IMR-90 (cell line): ENCODE measurements at regions not wholly inside any gene's neighbourhood (a gene's known extent, or its start where the extent isn't known, plus 50 kb on each side); places are given as distances from the start of the nearest gene placed in this dataset.

Experiments
- ATAC-seq: fragments of 200-7000 bp; cut with Tn5 transposase; 2 replicates; pipeline ENCODE4 v1.9.1; 2020; ENCODE audit warnings: low read depth, mild to moderate bottlenecking, moderate library complexity
- BruUV-seq: library from RNA; stranded (reverse); fragments of 400-500 nt; replicated peaks from 2 replicates; lab custom pipeline; 2021; lab: Mats Ljungman, UMichigan
- CTCF ChIA-PET: fragments of 300-600 bp; formaldehyde crosslinking; extraction: SDS; loops from one replicate; lab custom pipeline; 2021; ENCODE audit warnings: antibody characterized with exemption; lab: Yijun Ruan, JAX
- POLR2A ChIA-PET: fragments of 300-600 bp; sonication (Branson Sonifier 250); formaldehyde crosslinking; loops from one replicate; lab custom pipeline; 2022; ENCODE audit warnings: antibody characterized with exemption; ENCODE audit not compliant: unreplicated experiment; lab: Charles Lee
- DNase-seq: peaks from one replicate; pipeline ENCODE4 v3.0.0; 2013
- H2AFZ ChIP-seq: replicated peaks from 2 replicates; pipeline ENCODE3; 2013; ENCODE audit warnings: low read length, mild to moderate bottlenecking; ENCODE audit not compliant: poor library complexity
- H2AK5ac ChIP-seq: 2 replicates; pipeline ENCODE4 v1.6.1; 2013; ENCODE audit warnings: low read depth, low read length, inconsistent platforms
- H2AK9ac ChIP-seq: replicated peaks from 2 replicates; pipeline ENCODE3; 2013; ENCODE audit warnings: mild to moderate bottlenecking, low read depth, low read length, moderate library complexity; ENCODE audit not compliant: poor library complexity
- H2BK120ac ChIP-seq: 2 replicates; pipeline ENCODE4 v1.6.1; 2013; ENCODE audit warnings: low read depth, low read length, inconsistent platforms
- H2BK15ac ChIP-seq: 3 replicates; pipeline ENCODE4 v1.6.1; 2013; ENCODE audit warnings: low read depth, low read length, inconsistent platforms
- H2BK20ac ChIP-seq: 2 replicates; pipeline ENCODE4 v1.6.1; 2013; ENCODE audit warnings: low read depth, mild to moderate bottlenecking, inconsistent platforms, low read length, moderate library complexity
- H2BK5ac ChIP-seq: 2 replicates; pipeline ENCODE4 v1.6.1; 2013; ENCODE audit warnings: mild to moderate bottlenecking, low read depth, low read length, inconsistent platforms; ENCODE audit not compliant: poor library complexity, severe bottlenecking
- H3K14ac ChIP-seq: replicated peaks from 2 replicates; pipeline ENCODE4 v1.6.1; 2013; ENCODE audit warnings: low read depth, low read length, inconsistent platforms
- H3K18ac ChIP-seq: 2 replicates; pipeline ENCODE4 v1.6.1; 2013; ENCODE audit warnings: low read depth, low read length, control low read depth
- H3K23ac ChIP-seq: 2 replicates; pipeline ENCODE4 v1.6.1; 2013; ENCODE audit warnings: low read depth, low read length, inconsistent platforms
- H3K27ac ChIP-seq: 2 replicates; pipeline ENCODE4 v1.5.1; 2013; ENCODE audit warnings: mild to moderate bottlenecking, control low read depth, low read length; ENCODE audit not compliant: insufficient read depth
- H3K27me3 ChIP-seq: 2 replicates; pipeline ENCODE4 v1.6.1; 2013; ENCODE audit warnings: low read length; ENCODE audit not compliant: control insufficient read depth, insufficient read depth
- H3K36me3 ChIP-seq: 2 replicates; pipeline ENCODE4 v1.6.1; 2013; ENCODE audit warnings: low read length, mixed read lengths; ENCODE audit not compliant: control insufficient read depth, insufficient read depth
- H3K4ac ChIP-seq: 2 replicates; pipeline ENCODE4 v1.6.1; 2013; ENCODE audit warnings: low read depth, low read length, inconsistent platforms
- H3K4me1 ChIP-seq: 2 replicates; pipeline ENCODE4 v1.6.1; 2013; ENCODE audit warnings: low read length, mixed read lengths; ENCODE audit not compliant: control insufficient read depth, insufficient read depth
- H3K4me2 ChIP-seq: 2 replicates; pipeline ENCODE4 v1.6.1; 2013; ENCODE audit warnings: low read depth, mild to moderate bottlenecking, control low read depth, low read length, moderate library complexity
- H3K4me3 ChIP-seq: 2 replicates; pipeline ENCODE4 v1.5.1; 2013; ENCODE audit warnings: low read depth, mild to moderate bottlenecking, control low read depth, low read length, moderate library complexity; ENCODE audit not compliant: insufficient read depth
- H3K56ac ChIP-seq: 2 replicates; pipeline ENCODE4 v1.6.1; 2013; ENCODE audit warnings: low read length, inconsistent platforms; ENCODE audit not compliant: insufficient read depth; ENCODE audit errors: extremely low read depth
- H3K79me1 ChIP-seq, 2 experiments: 2 replicates each; pipeline ENCODE4 v1.6.1; 2013; ENCODE audit warnings: low read length in 2 of 2, inconsistent platforms in 1 of 2, low read depth in 1 of 2
- H3K9ac ChIP-seq: 2 replicates; pipeline ENCODE4 v1.6.1; 2013; ENCODE audit warnings: low read depth, low read length, control low read depth
- H3K9me1 ChIP-seq: 2 replicates; pipeline ENCODE4 v1.6.1; 2013; ENCODE audit warnings: low read length, inconsistent platforms; ENCODE audit not compliant: insufficient read depth
- H3K9me3 ChIP-seq: 2 replicates; pipeline ENCODE4 v1.6.1; 2013; ENCODE audit warnings: low read length; ENCODE audit not compliant: control insufficient read depth, insufficient read depth
- H4K20me1 ChIP-seq: 2 replicates; pipeline ENCODE4 v1.6.1; 2013; ENCODE audit warnings: low read length, inconsistent platforms; ENCODE audit not compliant: insufficient read depth
- H4K5ac ChIP-seq: 2 replicates; pipeline ENCODE4 v1.6.1; 2013; ENCODE audit warnings: mild to moderate bottlenecking, low read depth, low read length, control low read depth
- H4K8ac ChIP-seq, 2 experiments: 2 replicates each; pipeline ENCODE4 v1.6.1; 2013; ENCODE audit warnings: low read depth in 2 of 2, low read length in 2 of 2, control low read depth in 1 of 2, inconsistent platforms in 1 of 2
- H4K91ac ChIP-seq: 2 replicates; pipeline ENCODE4 v1.6.1; 2013; ENCODE audit warnings: low read depth, low read length, inconsistent platforms; ENCODE audit not compliant: insufficient read depth
- CEBPB ChIP-seq: IDR thresholded peaks from 2 replicates; pipeline ENCODE4 v1.6.1; 2012; ENCODE audit warnings: low read depth, low read length, improper control_type of control experiment
- CHD1 ChIP-seq: IDR thresholded peaks from 2 replicates; pipeline ENCODE4 v1.6.1; 2012; ENCODE audit warnings: low read depth, low read length, improper control_type of control experiment
- FOS ChIP-seq: fragments of 150-350 bp; IDR thresholded peaks from 2 replicates; pipeline ENCODE4 v1.6.1; 2016; ENCODE audit warnings: low read depth, low read length
- MAFK ChIP-seq: IDR thresholded peaks from 2 replicates; pipeline ENCODE4 v1.6.1; 2012; ENCODE audit warnings: low read depth, low read length, improper control_type of control experiment
- MAZ ChIP-seq: IDR thresholded peaks from 2 replicates; pipeline ENCODE4 v1.6.1; 2012; ENCODE audit warnings: low read depth, mild to moderate bottlenecking, low read length, improper control_type of control experiment, moderate library complexity, borderline replicate concordance
- MXI1 ChIP-seq: IDR thresholded peaks from 2 replicates; pipeline ENCODE4 v1.6.1; 2012; ENCODE audit warnings: low read depth, mild to moderate bottlenecking, low read length, moderate library complexity, borderline replicate concordance
- NFE2L2 ChIP-seq: fragments of 150-350 bp; IDR thresholded peaks from 2 replicates; pipeline ENCODE4 v1.6.1; 2016; ENCODE audit warnings: low read depth, mild to moderate bottlenecking, low read length
- POLR2A ChIP-seq: IDR thresholded peaks from 2 replicates; pipeline ENCODE4 v1.6.1; 2012; ENCODE audit warnings: mild to moderate bottlenecking, low read depth, low read length
- RAD21 ChIP-seq: IDR thresholded peaks from 2 replicates; pipeline ENCODE4 v1.6.1; 2012; ENCODE audit warnings: low read length, improper control_type of control experiment
- RCOR1 ChIP-seq: IDR thresholded peaks from 2 replicates; pipeline ENCODE4 v1.6.1; 2012; ENCODE audit warnings: mild to moderate bottlenecking, low read length, improper control_type of control experiment; ENCODE audit not compliant: insufficient replicate concordance
- RFX5 ChIP-seq: IDR thresholded peaks from 2 replicates; pipeline ENCODE4 v1.8.0; 2012; ENCODE audit warnings: low read depth, mild to moderate bottlenecking, low read length, moderate library complexity
- SMC3 ChIP-seq: fragments of 150-350 bp; IDR thresholded peaks from 2 replicates; pipeline ENCODE4 v1.6.1; 2016; ENCODE audit warnings: low read depth, mild to moderate bottlenecking, antibody characterized with exemption, low read length, moderate library complexity
- USF2 ChIP-seq: fragments of 150-350 bp; IDR thresholded peaks from 2 replicates; pipeline ENCODE4 v1.6.1; 2017; ENCODE audit warnings: mild to moderate bottlenecking, antibody characterized with exemption, low read length, low read depth
- WGBS, 2 experiments: methylation state at CpG; one replicate each; pipeline versions ENCODE4 v1.1.5 to v1.1.7; 2013; ENCODE audit warnings: missing lambda C conversion rate in 2 of 2; ENCODE audit not compliant: insufficient read length in 1 of 2; ENCODE audit errors: extremely low coverage in 2 of 2; 5-methylcytosine and 5-hydroxymethylcytosine counted together
- dilution Hi-C: fragments of 300-500 bp; cut with HindIII; formaldehyde crosslinking; loops from one replicate; pipeline ENCODE4 v1.14.3; 2018; ENCODE audit warnings: low sequenced_read_pairs; ENCODE audit not compliant: unreplicated experiment
- in situ Hi-C: fragments of 300-500 bp; cut with MboI; formaldehyde crosslinking; loops from 3 replicates; pipeline ENCODE4 v1.14.3; 2019; ENCODE audit warnings: low sequenced_read_pairs, inconsistent platforms, mixed read lengths
- intact Hi-C: fragments of 100-400 bp; cut with micrococcal nuclease; formaldehyde crosslinking; loops from 2 replicates; pipeline ENCODE4 v1.10.0; 2022
- TF ChIP-seq, protein P1 (sequence below): conservative IDR thresholded peaks from 2 replicates; pipeline ENCODE4 v1.5.1; 2012; ENCODE audit warnings: mild to moderate bottlenecking, low read depth, low read length, improper control_type of control experiment

DNA sequence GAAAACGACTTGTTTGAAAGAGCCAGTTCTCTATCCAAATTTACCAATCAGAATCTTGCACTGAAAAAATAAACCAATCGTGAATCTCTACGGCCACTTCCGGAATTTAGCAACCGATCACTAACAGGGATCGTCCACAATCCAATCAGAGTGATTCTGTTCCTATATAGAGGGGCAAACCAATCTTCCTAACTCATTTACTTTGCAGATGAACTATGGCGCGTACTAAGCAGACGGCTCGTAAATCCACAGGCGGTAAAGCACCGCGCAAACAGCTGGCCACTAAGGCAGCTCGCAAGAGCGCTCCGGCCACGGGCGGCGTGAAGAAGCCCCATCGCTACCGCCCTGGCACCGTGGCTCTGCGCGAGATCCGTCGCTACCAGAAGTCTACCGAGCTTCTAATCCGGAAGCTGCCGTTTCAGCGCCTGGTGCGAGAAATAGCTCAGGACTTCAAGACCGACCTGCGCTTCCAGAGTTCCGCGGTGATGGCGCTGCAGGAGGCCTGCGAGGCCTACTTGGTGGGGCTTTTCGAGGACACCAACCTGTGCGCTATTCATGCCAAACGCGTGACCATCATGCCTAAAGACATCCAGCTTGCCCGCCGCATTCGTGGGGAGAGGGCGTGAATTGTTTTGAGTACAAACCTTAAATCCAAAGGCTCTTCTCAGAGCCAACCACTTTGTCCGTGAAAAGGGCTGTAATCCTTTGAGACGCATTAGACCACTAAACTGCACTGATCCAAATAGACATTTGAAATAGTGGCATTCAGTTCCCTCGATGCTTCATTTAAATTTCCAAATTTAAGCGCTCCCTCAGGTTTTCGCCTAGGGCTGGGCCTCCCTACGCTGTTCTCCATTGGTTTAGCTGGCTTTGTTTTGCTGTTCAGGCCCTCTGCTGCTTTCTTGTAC, 138.0 kb downstream of the HFE start:
- Histone ChIP-seq H4K91ac (peak overlapping the region; percentile 66), H3K9me3 (no peaks in the 10 kb centered on the region), H3K9me1 (no peaks in the 10 kb centered on the region), H3K27me3 (no peaks in the 10 kb centered on the region), H3K4me2 (peak overlapping the region; percentile 96), H3K27ac (peak overlapping the region; percentile 96), H3K18ac (peak overlapping the region; percentile 54), H3K23ac (peak overlapping the region; percentile 61), H3K36me3 (no peaks in the 10 kb centered on the region), H3K9ac (peak overlapping the region; percentile 78), H2AK5ac (peak overlapping the region; percentile 67), H2BK15ac (0 out of 3 replicates have a peak overlapping the region, but pooled peaks have one; percentile 11), H3K4me1 (peaks cover 8% of the 10 kb centered on the region), H3K79me1 (peaks cover 0 to 10% of the 10 kb centered on the region in 2 experiments; a peak in 2 of 4 replicates), H2BK20ac (peak overlapping the region; percentile 31; the same call in 1 of the 2 replicates), H4K5ac (peak overlapping the region; percentile 94), H4K8ac (peak overlapping the region; percentile 62 to 82; a peak in 3 of 4 replicates), H2AFZ (peak overlapping the region; percentile 77), H3K14ac (peak overlapping the region; percentile 85), H2BK5ac (peak overlapping the region; percentile 91), H3K4ac (peak overlapping the region; percentile 78), H2BK120ac (peak overlapping the region; percentile 44; the same call in 1 of the 2 replicates), H4K20me1 (no peaks in the 10 kb centered on the region; the same call in 1 of the 2 replicates), H3K4me3 (peak overlapping the region; percentile 81), H3K56ac (peak overlapping the region; percentile 74; the same call in 1 of the 2 replicates), H2AK9ac (peak overlapping the region; percentile 47)
- intact Hi-C loops (loop anchor here (1.0 to 2.0 kb wide), 2 partner anchors 9 to 48 kb away; a partner anchor contains a TSS), dilution Hi-C loops (no loop called here), in situ Hi-C loops (loop anchor here (25.0 kb wide), 1 partner anchor 1612 kb away; a partner anchor contains a TSS)
- WGBS, 2 experiments = 1% methylated on average over 31 of the region's 51 CpGs; no CpG with 5 or more reads in 1 of the 2 experiments
- ATAC-seq = peak; percentile 51
- peak; percentile 97 for DNase-seq
- BruUV-seq = TSS peak; percentile 94
- CTCF ChIA-PET = interaction anchor here (0.6 to 1.5 kb wide), 3 partner anchors 31 to 370 kb away, joined by 3 to 5 read pairs (median 3); no protein-coding TSS in a partner anchor
- POLR2A ChIA-PET = interaction anchor here (0.6 to 1.8 kb wide), 7 partner anchors 9 to 312 kb away, joined by 3 to 20 read pairs (median 5); a partner anchor contains a TSS
- TF ChIP-seq SMC3 (no peak), RCOR1 (no peak), RAD21 (no peak), RFX5 (no peak), MAFK (no peak), USF2 (no peak), POLR2A (peak; percentile 96), CHD1 (peak; percentile 27; the same call in 1 of the 2 replicates), MXI1 (0 out of 2 replicates have a peak, but pooled peaks have one; percentile 27), NFE2L2 (no peak), MAZ (peak; percentile 37; the same call in 1 of the 2 replicates), CEBPB (peak; percentile 84), FOS (no peak)
- TF ChIP-seq, protein P1, sequence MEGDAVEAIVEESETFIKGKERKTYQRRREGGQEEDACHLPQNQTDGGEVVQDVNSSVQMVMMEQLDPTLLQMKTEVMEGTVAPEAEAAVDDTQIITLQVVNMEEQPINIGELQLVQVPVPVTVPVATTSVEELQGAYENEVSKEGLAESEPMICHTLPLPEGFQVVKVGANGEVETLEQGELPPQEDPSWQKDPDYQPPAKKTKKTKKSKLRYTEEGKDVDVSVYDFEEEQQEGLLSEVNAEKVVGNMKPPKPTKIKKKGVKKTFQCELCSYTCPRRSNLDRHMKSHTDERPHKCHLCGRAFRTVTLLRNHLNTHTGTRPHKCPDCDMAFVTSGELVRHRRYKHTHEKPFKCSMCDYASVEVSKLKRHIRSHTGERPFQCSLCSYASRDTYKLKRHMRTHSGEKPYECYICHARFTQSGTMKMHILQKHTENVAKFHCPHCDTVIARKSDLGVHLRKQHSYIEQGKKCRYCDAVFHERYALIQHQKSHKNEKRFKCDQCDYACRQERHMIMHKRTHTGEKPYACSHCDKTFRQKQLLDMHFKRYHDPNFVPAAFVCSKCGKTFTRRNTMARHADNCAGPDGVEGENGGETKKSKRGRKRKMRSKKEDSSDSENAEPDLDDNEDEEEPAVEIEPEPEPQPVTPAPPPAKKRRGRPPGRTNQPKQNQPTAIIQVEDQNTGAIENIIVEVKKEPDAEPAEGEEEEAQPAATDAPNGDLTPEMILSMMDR = peak; percentile 35
